ENCODE measurements at regions not wholly inside any gene's neighbourhood (a gene's known extent, or its start where the extent isn't known, plus 50 kb on each side); places are given as distances from the start of the nearest gene placed in this dataset.

DNA sequence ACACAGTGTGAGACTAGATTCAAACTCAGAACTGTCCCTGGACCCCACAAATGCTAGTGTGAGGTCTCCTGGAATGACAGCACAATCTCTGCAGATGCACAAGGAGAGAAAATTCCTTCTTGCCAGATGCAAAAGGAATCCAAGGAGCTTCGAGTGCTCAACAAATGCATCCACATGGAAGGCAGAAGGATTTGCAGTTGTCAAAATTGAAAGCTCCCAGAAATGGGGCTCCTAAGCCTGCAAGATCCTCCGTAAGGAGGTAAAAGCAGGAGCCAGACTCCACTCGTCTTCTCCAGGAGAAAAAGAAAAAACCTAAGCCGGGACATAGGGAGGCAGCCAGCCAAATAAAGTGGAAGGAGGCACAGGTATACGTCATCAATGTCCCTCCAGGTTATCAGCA lies 355.0 kb upstream of the KLHL29 start:
- no peaks in the 10 kb centered on the region for H3K36me3 ChIP-seq
- H3K4me1 ChIP-seq = no peaks in the 10 kb centered on the region
- H3K9me3 ChIP-seq = no peaks in the 10 kb centered on the region
- no peak for DNase-seq
- H3K4me3 ChIP-seq (ENCODE audit: low read depth, low read length) = no peak overlapping the region
- no peak for TF ChIP-seq CTCF (IDR thresholded peaks at IDR 0.05; ENCODE audit: low read depth, low read length)
- no peaks in the 10 kb centered on the region for H3K27me3 ChIP-seq

- no peak for DNase-seq
- H3K9me3 ChIP-seq = no peaks in the 10 kb centered on the region
- H3K27me3 ChIP-seq = no peaks in the 10 kb centered on the region
- H3K4me3 ChIP-seq (ENCODE audit: low read depth, low read length) = no peak overlapping the region
- H3K4me1 ChIP-seq = no peaks in the 10 kb centered on the region
- no peak for TF ChIP-seq CTCF (IDR thresholded peaks at IDR 0.05; ENCODE audit: low read depth, low read length)
- no peaks in the 10 kb centered on the region for H3K36me3 ChIP-seq
These were observed 350.0 kb upstream of the KLHL29 start for GRCh38 chr2:23034996-23035395.

DNA sequence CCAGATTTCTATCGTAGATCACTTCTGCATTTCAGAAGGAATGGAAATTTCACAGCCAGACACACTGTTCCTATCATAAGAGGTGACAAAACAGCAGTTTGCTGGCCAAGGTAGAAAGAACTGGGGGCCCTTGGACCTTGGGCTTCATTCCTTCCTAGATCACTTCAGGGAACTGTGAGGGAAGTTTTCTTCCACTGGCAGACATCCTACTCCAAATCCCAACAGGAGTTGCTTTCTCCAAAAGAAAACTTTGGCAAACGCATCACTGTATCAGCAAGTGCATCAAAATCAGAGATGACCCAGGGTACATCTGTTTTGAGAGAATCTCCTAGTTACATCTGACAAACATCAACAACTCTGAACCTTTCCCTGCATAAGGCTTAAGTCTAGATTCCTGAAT lies 348.4 kb upstream of the KLHL29 start:
- no peaks in the 10 kb centered on the region for H3K36me3 ChIP-seq
- no peaks in the 10 kb centered on the region for H3K4me1 ChIP-seq
- no peak for DNase-seq
- H3K9me3 ChIP-seq = no peaks in the 10 kb centered on the region
- no peak overlapping the region for H3K4me3 ChIP-seq (ENCODE audit: low read depth, low read length)
- no peaks in the 10 kb centered on the region for H3K27me3 ChIP-seq
- no peak for TF ChIP-seq CTCF (IDR thresholded peaks at IDR 0.05; ENCODE audit: low read depth, low read length)

DNA sequence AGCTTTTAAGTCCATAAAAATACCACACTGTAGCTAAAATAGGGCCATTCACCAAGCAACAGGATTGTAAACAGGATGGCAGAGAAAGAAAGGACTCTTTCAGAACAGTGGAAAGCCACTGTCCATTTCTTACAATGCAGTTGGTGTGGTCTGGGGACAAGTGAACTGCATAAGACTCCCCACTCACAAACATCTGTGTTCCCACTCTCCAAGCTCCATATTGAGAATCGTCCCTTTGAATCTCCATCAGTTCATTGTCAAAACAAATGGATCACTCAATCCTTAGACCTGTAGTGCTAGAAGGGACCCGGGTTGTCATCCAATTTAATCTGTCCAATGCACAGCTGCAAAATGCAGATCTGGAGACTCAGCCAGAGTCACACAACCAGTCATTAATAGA lies 347.4 kb upstream of the KLHL29 start:
- no peaks in the 10 kb centered on the region for H3K27me3 ChIP-seq
- TF ChIP-seq CTCF (IDR thresholded peaks at IDR 0.05; ENCODE audit: low read depth, low read length) = no peak
- H3K36me3 ChIP-seq = no peaks in the 10 kb centered on the region
- no peaks in the 10 kb centered on the region for H3K9me3 ChIP-seq
- no peak overlapping the region for H3K4me3 ChIP-seq (ENCODE audit: low read depth, low read length)
- H3K4me1 ChIP-seq = no peaks in the 10 kb centered on the region
- peak; percentile 31 for DNase-seq

DNA sequence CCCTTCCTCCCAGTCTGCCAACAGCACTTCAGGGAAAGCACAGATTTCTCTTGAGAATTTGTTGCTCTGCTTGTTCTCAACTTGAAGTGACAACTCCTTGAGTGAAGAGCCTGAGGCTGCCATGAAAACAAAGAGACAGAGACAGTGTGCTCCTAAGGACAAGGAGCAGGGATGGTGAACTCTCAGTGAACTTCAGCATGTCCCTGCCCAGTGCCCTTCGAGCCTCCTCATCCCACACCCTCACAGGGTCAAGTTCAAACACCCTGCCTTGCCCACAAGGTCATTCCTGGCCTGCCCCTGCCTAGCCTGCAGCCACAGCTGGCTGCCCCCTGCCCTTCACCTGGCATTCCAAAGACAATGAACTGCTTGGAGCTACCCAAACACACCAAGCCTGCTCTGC lies 343.5 kb upstream of the KLHL29 start:
- TF ChIP-seq CTCF (IDR thresholded peaks at IDR 0.05; ENCODE audit: low read depth, low read length) = no peak
- Histone ChIP-seq H3K9me3 (no peaks in the 10 kb centered on the region; the same call in none of the 2 replicates), H3K4me1 (no peaks in the 10 kb centered on the region), H3K36me3 (no peaks in the 10 kb centered on the region), H3K27me3 (no peaks in the 10 kb centered on the region), H3K4me3 (ENCODE audit: low read depth, low read length) (no peak overlapping the region)
- DNase-seq = no peak

GRCh38 chr2:23042216-23042906 lies 342.6 kb upstream of the KLHL29 start:
- Histone ChIP-seq H3K9me3 (no peaks in the 10 kb centered on the region; the same call in none of the 2 replicates), H3K4me1 (no peaks in the 10 kb centered on the region), H3K36me3 (no peaks in the 10 kb centered on the region), H3K27me3 (no peaks in the 10 kb centered on the region), H3K4me3 (ENCODE audit: low read depth, low read length) (no peak overlapping the region)
- no peak for DNase-seq
- TF ChIP-seq CTCF (IDR thresholded peaks at IDR 0.05; ENCODE audit: low read depth, low read length) = no peak

All from BE2C (cell line).